ENCODE measurements at regions not wholly inside any gene's neighbourhood (a gene's known extent, or its start where the extent isn't known, plus 50 kb on each side); places are given as distances from the start of the nearest gene placed in this dataset.

GRCh38 chr3:95911767-95912166 lies 902.6 kb upstream of the EPHA6 start:
- TF ChIP-seq CTCF (IDR thresholded peaks at IDR 0.05; ENCODE audit: low read depth, low read length, missing control alignments), result no peak
- DNase-seq (ENCODE audit: low read depth), result no peak
- H3K4me3 ChIP-seq (ENCODE audit: low read depth, low read length), result no peak overlapping the region
- in situ Hi-C loops (cut with HindIII; ENCODE audit: low sequenced_read_pairs), result no loop called here

- no peak for TF ChIP-seq CTCF (IDR thresholded peaks at IDR 0.05; ENCODE audit: low read depth, low read length, missing control alignments)
- in situ Hi-C loops (cut with HindIII; ENCODE audit: low sequenced_read_pairs), result no loop called here
- no peak overlapping the region for H3K4me3 ChIP-seq (ENCODE audit: low read depth, low read length)
- peak; percentile 90 for DNase-seq (ENCODE audit: low read depth)
Observed at GRCh38 chr3:95923496-95924210, 890.7 kb upstream of the EPHA6 start.

- no peak for DNase-seq (ENCODE audit: low read depth)
- in situ Hi-C loops (cut with HindIII; ENCODE audit: low sequenced_read_pairs), result no loop called here
- no peak for TF ChIP-seq CTCF (IDR thresholded peaks at IDR 0.05; ENCODE audit: low read depth, low read length, missing control alignments)
- no peak overlapping the region for H3K4me3 ChIP-seq (ENCODE audit: low read depth, low read length)
Observed at GRCh38 chr3:95926904-95927501, 887.4 kb upstream of the EPHA6 start.

- in situ Hi-C loops (cut with HindIII; ENCODE audit: low sequenced_read_pairs), result no loop called here
- no peak overlapping the region for H3K4me3 ChIP-seq (ENCODE audit: low read depth, low read length)
- no peak for DNase-seq (ENCODE audit: low read depth)
- TF ChIP-seq CTCF (IDR thresholded peaks at IDR 0.05; ENCODE audit: low read depth, low read length, missing control alignments), result no peak
Observed at GRCh38 chr3:95934181-95934580, 880.2 kb upstream of the EPHA6 start.

GRCh38 chr3:95939235-95939809 lies 875.1 kb upstream of the EPHA6 start:
- no peak overlapping the region for H3K4me3 ChIP-seq (ENCODE audit: low read depth, low read length)
- no peak for DNase-seq (ENCODE audit: low read depth)
- in situ Hi-C loops (cut with HindIII; ENCODE audit: low sequenced_read_pairs), result no loop called here
- TF ChIP-seq CTCF (IDR thresholded peaks at IDR 0.05; ENCODE audit: low read depth, low read length, missing control alignments), result no peak

GRCh38 chr3:95965704-95966336 lies 848.6 kb upstream of the EPHA6 start:
- H3K4me3 ChIP-seq (ENCODE audit: low read depth, low read length), result no peak overlapping the region
- no peak for DNase-seq (ENCODE audit: low read depth)
- in situ Hi-C loops (cut with HindIII; ENCODE audit: low sequenced_read_pairs), result no loop called here
- no peak for TF ChIP-seq CTCF (IDR thresholded peaks at IDR 0.05; ENCODE audit: low read depth, low read length, missing control alignments)

Data from astrocyte of the cerebellum (primary cell).